Activated T-cell treated with anti-CD3 and anti-CD28 coated beads for 1 hour (primary cell): ENCODE measurements at regions not wholly inside any gene's neighbourhood (a gene's known extent, or its start where the extent isn't known, plus 50 kb on each side); places are given as distances from the start of the nearest gene placed in this dataset.
"Not testable (repeated sequence)": the region's sequence is repeated elsewhere in the genome, so short reads cannot be mapped to it uniquely, and the experiment has no call there.

Source experiments
- DNase-seq: peaks from one replicate; pipeline ENCODE4 v3.0.0-alpha.2; 2020; ENCODE audit warnings: low read depth

DNA sequence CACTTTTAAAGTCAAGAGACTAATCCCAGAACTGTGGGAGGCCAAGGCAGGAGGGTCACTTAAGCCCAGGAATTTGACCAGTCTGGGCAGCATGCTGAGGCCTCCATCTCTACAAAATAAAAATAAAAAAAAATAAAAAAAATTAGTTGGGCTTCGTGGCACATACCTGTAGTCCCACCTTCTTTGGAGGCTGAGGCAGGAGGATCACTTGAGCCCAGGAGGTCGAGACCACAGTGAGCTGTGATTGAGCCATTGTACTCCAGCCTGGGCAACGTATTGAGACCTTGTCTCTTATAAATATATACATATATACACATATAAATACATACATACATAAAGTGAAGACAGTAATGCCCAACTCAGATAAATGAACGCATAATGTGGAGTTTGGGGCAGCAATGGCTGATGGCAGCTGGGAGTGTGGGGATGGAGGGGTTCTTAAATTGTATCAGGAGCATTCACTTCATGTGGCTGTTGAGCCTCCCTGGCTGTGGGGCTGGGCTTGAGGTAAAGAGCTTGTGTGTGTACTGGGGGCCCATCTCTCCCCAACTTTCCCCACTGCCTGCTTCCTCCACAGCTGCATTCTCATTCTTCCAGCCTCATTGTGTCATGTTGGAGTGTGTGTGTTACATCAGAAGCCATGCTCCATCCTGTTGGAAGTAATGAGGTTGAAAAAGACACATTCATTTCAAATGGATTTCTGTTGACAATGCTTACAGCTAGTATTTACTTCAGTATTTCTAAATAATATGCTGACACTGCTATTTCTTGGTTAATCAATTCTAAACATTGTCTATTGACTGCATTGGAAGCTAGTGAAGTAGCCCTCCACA, 96.5 kb upstream of the HS6ST1 start:
- no peak for DNase-seq

DNA sequence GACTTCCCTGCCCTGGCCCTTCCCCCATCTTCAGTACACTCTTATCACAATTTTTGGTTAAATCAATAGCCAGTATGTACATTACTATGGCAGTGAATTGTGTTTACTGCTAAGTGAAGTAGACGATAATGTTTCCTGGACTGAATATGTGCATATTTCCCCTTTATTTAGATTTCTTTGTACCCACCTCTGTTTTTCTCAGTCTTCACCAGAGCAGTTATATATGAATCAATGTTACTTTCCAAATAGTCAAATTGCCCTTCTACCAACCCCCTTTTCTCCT, 97.1 kb upstream of the HS6ST1 start:
- no peak for DNase-seq

DNA sequence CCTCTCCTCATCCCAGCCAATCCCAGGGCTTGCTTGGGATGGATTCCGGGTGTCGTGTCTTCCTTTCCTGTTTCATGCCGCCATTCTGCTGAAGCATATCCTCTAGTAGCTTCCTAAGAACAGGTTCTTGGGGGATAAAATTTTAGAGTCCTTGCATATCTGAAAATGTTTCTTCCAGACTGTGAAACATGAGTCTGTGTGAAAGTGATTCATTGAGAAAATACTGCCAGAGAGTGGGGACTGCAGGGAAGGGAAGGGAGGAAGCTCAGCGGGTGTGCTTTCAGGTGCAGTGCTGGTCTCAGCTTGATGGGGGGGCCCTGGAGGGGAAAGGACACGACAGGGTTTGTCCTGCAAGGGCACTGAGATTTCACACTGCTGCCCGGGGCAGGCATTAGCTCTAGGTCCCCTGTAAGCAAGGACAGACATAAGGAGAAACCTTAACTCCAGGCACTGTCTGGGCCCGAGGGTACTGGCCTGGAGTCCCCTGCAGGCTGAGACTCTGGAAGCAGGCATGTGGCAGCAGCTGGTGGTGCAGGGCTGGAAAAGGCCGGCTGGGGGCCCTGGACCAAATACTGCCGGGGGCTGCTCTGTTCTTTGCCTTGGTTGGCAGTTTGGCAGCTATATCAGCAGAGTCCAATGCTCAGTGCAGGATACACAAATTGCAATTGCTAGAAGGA, 97.6 kb upstream of the HS6ST1 start:
- DNase-seq = no peak

DNA sequence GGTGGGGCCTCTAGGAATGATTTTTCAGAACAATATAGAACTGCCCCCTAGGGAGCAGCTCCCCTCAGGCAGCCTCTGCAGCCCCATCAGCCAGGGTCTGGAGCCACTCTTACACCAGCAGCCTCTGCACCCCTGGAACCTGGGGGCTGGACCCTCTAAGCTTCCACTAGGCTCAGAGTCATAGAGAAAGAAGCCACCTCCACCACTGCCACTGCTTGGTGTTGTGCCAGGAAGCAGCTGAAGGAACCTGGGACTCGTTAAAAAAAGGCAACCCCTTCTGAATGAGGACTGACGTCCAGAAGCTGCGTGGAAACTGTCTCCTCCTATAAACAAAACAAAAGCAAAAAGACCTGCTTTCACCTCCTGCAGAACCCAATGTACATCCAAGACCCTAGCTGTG, 98.1 kb upstream of the HS6ST1 start:
- DNase-seq = no peak

- DNase-seq = not testable (repeated sequence)
Observed at GRCh38 chr2:128417264-128417663, 98.6 kb upstream of the HS6ST1 start.

DNA sequence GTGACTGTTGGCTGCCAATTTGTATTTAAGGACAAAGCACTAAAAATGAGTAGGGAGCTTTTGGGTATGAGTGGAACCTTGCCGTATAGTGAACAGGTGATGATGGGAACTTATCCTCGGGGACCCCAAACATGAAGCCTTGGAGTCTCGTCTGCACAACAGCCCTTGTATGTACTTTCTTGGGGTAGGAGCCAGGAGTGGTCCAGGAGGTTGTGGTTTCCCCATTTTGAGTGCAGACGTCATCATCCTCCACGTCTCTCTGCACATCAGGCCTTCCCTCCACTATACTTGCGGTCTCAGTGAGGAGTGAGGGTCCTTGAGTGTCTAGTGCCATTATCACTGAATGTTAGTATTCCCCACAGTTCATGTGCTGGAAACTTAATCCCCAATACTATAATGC, 101.5 kb upstream of the HS6ST1 start:
- no peak for DNase-seq

GRCh38 chr2:128420776-128421175, 102.1 kb upstream of the HS6ST1 start:
- no peak for DNase-seq

GRCh38 chr2:128421286-128421685, 102.6 kb upstream of the HS6ST1 start:
- no peak for DNase-seq

GRCh38 chr2:128421861-128422311, 103.2 kb upstream of the HS6ST1 start:
- DNase-seq = no peak

- DNase-seq = no peak
Observed at GRCh38 chr2:128422571-128422970, 103.9 kb upstream of the HS6ST1 start.

DNA sequence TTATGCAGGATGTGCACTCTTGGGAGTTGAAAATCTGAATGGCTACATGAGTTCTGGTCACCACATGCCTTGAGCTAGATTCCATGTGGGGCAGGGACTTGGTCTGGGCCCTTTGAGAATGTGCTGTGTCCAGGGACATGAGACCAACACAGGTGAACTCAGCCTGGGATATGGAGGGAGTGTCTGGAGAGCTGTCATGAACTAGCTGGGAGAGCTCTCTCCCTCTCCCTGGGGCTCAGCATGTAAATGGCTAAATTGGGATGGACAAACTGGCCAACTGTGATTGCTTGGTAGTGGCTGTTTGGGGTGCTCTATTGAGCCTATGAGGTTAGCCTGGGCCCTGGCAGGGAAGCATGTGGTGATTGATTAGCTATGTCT, 105.1 kb upstream of the HS6ST1 start:
- DNase-seq = no peak

GRCh38 chr2:128424406-128425171, 105.9 kb upstream of the HS6ST1 start:
- no peak for DNase-seq

- no peak for DNase-seq
Observed at GRCh38 chr2:128425216-128425615, 106.5 kb upstream of the HS6ST1 start.

DNA sequence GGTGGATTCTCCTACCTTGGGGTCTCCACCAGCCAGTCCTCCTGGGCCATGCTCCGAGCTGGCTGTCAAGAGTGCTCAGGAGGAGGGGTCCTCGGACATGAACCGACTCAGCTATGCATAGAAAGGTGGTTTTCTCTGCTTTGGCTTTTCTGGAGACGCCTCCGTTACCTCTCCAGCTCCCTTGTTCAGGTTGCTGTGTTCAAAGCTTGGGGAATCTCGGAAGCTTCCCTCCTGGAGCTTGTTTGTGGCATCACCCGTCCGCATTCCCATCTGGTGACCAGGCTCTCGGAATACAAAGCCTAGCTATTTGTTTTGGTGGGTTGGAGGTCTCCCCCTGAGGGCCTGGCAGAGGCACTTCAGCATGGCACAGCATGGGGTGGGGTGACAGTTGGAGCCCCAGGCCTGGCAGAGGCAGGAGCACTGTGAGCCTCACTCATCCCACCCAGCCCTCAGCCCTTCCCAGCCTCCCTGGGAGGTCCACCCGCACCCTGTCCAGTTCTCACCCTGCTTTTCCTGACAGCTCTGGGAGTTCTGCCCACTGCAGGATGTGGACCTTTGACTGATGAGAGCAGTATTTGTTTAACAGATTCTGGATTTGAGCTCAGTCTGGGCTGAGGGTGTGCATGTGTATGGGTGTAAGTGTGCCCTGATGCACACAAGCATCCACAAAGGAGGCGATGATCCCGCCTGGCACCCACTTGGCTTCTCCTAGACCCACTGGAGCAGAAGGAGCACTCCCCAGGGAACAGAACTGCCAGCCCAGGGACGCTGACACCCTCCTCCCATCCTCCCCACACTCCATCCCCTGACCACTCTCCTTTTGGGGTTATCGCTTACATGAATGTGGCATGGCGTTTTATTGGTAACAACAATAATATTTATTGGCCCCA, 107.3 kb upstream of the HS6ST1 start:
- DNase-seq = no peak

GRCh38 chr2:128427413-128427755, 108.7 kb upstream of the HS6ST1 start:
- no peak for DNase-seq

DNA sequence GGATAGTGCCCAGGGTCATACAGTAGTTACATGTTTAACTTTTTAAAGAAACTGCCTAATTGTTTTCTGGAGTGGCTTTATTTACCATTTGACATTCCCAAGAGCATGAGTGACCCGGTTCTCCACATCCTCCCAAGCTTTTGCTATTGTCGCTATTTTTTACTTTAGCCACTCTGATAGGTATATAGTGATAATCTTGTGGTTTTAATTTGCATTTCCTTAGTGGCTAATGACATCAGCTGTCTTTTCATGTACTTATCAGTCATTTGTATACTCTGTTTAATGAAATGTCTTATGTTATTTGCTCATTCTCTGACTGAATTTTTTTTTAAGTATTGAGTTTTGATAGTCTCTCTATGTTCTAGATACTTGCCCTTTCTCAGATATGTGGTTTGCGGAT, 109.7 kb upstream of the HS6ST1 start:
- DNase-seq = no peak

DNA sequence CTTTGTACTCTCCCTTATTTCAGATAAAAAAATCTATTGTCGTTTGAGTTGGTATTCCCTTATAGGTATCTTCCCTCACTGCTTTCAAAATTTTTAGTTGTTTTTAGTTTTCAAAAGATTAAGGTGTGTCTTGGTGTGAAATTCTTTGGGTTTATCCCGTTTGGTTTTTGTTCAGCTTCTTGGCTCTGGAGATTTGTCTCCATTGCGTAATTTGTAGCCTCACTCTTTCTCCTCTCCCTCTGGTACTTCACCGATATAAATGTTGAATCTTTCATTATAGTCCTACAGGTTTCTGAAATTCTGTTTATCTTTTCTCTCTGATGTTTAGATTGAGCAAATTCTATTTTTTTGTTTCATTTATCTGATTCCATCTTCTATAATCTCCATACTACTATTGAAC, 113.8 kb upstream of the HS6ST1 start:
- DNase-seq = no peak

GRCh38 chr2:128433911-128434550, 115.4 kb upstream of the HS6ST1 start:
- DNase-seq = no peak

GRCh38 chr2:128435576-128436478, 117.2 kb upstream of the HS6ST1 start:
- no peak for DNase-seq

- DNase-seq = no peak
Observed at GRCh38 chr2:128436479-128437203, 118.0 kb upstream of the HS6ST1 start.
